Fibroblast of skin of right biceps (primary cell): ENCODE measurements at regions not wholly inside any gene's neighbourhood (a gene's known extent, or its start where the extent isn't known, plus 50 kb on each side); places are given as distances from the start of the nearest gene placed in this dataset.

ENCODE experiments used
- DNase-seq: peaks from one replicate; pipeline ENCODE4 v3.0.0-alpha.2; 2013

DNA sequence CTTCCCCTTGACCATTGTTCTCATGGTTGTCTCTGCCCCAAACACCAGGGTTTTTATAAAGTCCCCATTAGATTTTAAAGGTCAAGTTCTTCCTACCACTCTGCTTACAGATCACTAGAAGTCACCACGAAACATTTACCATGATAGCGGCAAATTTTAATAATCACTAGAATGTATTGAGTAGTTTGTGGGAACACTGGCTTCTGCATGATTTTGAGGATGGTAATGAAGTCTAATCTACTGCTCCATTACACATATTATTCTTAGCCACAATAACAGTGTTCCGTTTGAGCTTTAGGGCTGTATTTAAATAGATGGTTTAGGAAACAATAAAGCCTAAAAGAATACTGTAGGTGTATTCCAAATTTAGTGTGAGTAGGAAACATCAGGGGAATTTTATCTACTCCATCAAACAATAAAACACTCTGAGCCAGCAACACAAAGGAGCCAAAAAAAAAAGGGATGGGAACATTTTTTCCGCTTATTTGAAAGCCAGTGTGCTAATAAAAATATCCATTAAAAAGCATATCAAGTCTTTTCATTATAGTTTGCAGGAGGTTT, 49.7 kb downstream of the KLF12 start:
- DNase-seq = no peak

DNA sequence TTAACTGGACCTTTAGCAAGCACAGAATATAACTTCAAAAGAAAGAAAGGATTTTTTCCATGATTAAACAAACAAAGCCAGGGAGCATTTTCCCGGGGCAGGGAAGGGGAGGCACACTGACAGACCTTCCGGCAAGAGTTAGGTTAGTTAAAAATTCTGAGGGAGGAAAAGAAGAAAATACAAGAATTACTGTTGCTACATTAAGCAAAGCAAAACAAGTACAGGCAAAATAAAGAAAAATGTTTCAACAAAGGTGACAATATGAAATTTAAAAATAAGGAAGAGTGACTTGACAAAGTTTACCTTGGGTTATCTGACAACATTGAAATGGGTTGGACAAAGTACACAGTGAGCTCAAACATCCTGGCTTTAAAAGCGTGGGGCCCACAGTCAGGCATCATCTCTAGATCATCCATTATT, 51.5 kb downstream of the KLF12 start:
- DNase-seq = no peak

- DNase-seq = no peak
Observed at GRCh38 chr13:74080762-74081161, 53.4 kb downstream of the KLF12 start.

DNA sequence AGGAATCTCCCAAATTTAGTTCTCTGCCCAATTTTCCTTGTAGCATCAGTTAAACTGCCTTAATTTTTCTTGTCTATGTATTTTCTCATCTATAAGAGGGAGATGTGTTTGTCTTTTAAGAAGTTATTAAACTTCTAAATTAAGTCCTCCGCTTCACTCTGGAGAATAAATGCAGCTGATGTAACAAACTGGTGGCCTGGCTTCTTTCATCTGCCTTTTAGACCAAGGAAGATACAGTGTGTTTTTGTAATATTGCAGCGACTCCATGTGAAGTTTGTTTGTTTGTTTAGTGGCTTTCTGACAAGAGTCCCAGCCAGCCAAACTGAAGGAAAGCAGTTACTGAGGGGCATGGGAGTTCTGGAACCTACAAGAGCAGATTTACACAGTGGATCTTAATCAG, 56.4 kb downstream of the KLF12 start:
- DNase-seq = no peak

DNA sequence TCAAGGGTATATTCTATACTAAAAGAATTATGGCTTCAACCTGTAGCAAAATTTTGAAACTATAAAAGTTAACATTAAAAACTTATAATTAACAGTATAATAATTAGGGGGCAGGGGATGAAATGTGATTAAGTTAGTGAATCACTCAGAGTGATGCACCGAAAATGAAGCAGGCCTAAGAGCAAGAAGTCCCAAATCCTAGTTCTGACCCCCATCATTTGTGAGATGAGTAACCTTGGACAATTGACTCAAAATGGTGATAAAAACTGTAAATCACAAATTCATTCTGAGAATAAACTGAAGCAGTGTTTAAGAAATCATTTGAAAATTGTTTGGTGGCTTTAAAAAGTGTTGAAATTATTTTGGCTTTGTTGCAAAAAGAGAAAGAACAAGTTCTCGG, 56.8 kb downstream of the KLF12 start:
- DNase-seq = no peak

GRCh38 chr13:74074723-74075122, 59.5 kb downstream of the KLF12 start:
- DNase-seq = peak; percentile 39

GRCh38 chr13:74073274-74073673, 60.9 kb downstream of the KLF12 start:
- no peak for DNase-seq

DNA sequence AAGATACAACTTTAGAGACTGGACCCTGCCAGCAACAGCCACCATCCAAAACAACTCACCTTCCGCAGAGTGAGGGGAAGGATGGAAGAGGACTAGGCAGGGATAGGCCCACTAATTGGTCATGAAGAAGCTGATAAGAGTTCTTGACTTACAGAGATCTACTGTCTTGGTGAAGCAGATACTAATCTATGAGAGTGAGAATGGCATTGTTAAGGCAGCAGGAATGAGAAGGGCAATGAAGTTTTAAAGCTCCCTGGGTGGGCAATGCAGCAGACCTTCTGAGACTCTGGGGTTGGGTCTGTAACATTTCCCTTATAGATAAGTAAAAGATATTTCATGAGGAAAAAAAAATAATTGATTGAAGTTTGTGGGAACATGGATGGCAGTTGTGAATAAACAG, 63.7 kb downstream of the KLF12 start:
- no peak for DNase-seq

GRCh38 chr13:74070065-74070464, 64.1 kb downstream of the KLF12 start:
- DNase-seq = no peak

DNA sequence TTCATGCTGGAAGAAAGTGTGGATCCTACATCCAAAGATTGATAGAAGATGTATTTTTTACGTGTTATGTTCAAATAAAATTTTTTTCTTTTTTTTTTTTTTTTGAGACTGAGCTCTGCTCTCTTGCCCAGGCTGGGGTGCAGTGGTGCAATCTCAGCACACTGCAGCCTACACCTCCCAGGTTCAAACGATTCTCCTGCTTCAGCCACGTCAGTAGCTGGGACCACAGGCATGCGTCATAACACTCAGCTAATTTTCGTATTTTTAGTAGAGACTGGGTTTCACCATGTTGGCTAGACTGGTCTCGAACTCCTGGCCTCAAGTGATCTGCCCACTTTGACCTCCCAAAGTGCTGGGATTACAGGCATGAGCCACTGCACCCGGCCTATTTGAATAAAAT, 65.7 kb downstream of the KLF12 start:
- DNase-seq = no peak

DNA sequence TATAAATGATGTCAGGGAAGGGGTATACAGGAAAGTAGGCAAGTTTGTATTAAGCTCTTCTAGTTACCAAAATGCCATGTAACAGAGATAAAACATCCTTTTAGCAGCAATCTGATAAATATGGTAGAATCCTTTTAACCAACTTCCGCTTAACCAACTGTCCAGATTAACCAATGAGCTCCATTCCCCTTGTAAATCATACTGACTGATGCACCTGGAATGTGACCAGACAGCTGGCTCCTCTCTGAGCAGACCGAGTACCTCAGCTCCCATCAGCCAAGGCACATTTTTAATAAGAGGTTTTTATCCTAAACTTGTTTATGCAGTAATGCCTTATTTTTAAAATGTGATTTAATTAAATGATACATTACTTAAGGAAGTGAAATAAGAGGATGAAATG, 66.4 kb downstream of the KLF12 start:
- DNase-seq = peak; percentile 51

- no peak for DNase-seq
Observed at GRCh38 chr13:74066937-74067336, 67.3 kb downstream of the KLF12 start.

- peak; percentile 41 for DNase-seq
Observed at GRCh38 chr13:74064805-74065312, 69.3 kb downstream of the KLF12 start.

GRCh38 chr13:74063533-74064100, 70.6 kb downstream of the KLF12 start:
- DNase-seq = no peak

DNA sequence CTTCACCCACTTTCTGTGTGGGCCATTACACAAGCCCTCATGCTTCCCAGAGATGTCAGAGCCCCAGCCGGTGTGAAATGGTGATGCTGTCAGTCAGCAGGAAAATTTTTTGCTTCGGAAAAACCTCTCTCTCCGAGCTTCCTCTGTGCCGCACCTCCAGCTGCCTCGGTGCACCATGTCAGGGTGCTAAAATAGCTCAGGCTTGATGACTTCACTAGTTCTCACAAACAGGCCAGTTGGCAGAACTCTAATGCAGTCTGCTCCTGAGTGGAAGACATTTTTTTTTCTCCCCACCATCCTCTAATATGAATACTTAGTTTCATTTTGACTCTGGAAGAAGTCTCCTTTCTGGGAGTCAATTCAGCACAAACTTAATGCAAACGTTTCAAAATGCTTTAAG, 71.3 kb downstream of the KLF12 start:
- peak; percentile 53 for DNase-seq

GRCh38 chr13:74061926-74062595, 72.1 kb downstream of the KLF12 start:
- DNase-seq = peak; percentile 65

GRCh38 chr13:74056801-74057542, 77.2 kb downstream of the KLF12 start:
- no peak for DNase-seq

DNA sequence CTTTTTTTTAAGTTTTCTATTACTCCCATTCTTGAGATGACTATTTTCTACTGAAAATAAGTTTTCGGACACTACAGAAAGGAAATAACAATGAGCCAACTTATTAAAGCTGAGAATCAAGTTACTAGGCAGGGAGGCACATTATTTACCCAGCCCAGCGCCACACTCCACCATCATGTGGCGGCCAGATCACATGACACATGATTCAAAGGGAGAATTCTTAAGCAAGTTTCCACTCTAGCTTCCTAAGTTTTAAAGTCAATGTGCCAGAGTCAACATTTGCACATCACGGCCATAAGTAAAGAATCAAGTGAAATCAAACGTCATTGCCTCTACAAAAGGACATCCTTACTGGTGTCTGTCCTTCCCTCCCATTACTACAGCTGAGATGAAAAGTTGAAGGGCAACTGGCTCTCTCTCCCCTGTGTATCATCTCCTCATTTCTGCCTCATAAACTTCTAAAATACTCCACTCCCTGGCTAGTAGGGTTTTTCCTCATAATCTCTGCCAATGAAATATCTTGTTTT, 81.7 kb downstream of the KLF12 start:
- DNase-seq = no peak

- no peak for DNase-seq
Observed at GRCh38 chr13:74048756-74049155, 85.4 kb downstream of the KLF12 start.

DNA sequence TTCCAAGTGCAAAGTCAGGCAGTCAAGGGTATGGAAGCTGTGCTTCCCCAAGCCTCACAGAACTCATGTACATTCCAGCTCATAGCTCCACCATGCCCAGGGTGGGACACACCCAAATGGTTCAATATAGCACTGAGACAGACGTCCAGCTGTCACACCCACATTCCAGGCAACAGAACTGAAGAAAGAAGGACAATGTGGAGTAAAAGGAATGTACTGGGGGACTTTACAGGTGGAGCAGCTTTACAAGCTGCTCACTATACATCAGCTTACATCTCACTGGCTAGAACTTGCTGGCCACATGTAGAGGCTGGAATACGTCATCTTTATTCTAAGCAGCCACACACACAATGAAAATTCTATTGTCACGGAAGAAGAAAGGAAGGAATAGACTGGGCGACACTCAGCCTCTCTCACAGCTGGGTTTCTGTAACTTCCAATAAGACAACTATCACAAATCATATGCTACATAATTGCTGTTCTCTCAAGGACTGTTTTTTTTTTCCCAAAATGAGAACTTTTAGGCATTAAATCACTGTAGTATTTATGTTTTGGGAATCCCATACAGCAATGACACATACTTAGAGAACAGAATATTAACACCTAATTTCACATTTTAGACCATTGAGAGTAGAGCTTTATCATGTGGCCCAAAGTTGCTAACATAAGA, 86.1 kb downstream of the KLF12 start:
- DNase-seq = peak; percentile 22

- no peak for DNase-seq
Observed at GRCh38 chr13:74046431-74046830, 87.8 kb downstream of the KLF12 start.

DNA sequence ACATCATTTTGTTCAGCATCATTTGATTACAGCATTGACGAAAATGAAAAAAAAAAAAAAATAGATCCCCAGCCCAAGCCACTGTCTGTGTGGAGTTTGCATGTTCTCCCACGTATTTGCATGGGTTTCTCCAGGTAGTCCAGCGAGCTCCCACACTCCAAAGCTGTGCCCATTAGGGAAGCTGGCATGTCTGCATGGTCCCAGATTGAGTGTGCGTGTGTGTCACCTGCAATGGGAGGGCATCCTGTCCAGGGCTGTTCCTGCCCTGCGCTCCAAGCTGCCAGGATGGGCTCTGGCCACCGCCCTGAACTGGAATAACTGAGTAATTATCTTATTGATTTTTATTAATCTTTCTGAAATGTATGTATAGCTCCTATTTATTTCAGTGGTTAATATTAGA, 88.6 kb downstream of the KLF12 start:
- no peak for DNase-seq

DNA sequence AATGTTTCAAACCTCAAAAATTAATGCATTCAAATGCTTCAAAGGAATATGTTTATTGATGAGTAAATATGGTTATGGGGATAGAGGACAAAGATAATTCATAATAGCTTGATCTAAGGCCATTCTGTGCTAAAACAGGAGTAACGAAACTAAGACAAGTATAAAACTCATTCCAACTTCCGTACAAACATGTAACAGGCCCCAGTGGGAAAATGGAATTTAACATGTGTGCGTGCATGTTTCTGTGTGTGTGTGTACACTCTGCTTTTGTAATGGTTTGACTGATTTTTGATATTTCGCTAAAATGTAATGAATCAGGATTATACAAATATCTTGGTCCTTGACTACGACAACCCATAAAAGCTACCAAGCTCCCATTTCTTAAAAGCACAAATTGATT, 91.0 kb downstream of the KLF12 start:
- no peak for DNase-seq
